ENCODE measurements at regions not wholly inside any gene's neighbourhood (a gene's known extent, or its start where the extent isn't known, plus 50 kb on each side); places are given as distances from the start of the nearest gene placed in this dataset.

DNA sequence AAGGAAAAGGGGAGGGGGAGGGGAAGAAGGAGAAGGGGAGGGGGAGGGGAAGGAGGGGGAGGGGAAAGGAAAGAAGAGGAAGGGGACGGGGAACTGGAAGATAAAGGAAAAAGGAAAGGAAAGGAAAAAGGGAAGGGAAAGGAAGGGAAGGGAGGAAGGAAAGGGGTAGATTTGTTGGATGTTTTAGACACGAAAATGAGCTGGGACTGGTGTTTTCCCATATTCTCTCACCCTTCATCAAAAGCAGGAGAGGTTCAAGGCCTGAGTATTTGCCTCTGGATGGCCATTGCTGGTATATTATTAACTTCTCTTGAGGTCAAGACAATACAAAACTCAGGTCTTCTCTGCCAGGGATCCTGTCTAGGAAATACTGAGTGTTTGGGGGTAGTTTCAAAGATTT, 652.7 kb downstream of the ANKRD7 start:
- TF ChIP-seq SUZ12 (IDR thresholded peaks at IDR 0.05) = no peak
- no peak for TF ChIP-seq FOXK2 (IDR thresholded peaks at IDR 0.05)
- TF ChIP-seq BHLHE40 (IDR thresholded peaks at IDR 0.05; ENCODE audit: borderline replicate concordance) = no peak
- no peak for TF ChIP-seq FOXA1 (IDR thresholded peaks at IDR 0.05)
- TF ChIP-seq SP1 (IDR thresholded peaks at IDR 0.05) = no peak
- no peak for TF ChIP-seq ZNF384 (IDR thresholded peaks at IDR 0.05)
- TF ChIP-seq ELF4 (IDR thresholded peaks at IDR 0.05) = no peak
- no peak for TF ChIP-seq LEF1 (IDR thresholded peaks at IDR 0.05; ENCODE audit: borderline replicate concordance)
- no peak for TF ChIP-seq TARDBP (IDR thresholded peaks at IDR 0.05)
- no peak for TF ChIP-seq CTBP1 (IDR thresholded peaks at IDR 0.05; ENCODE audit: borderline replicate concordance)
- TF ChIP-seq, protein P1, sequence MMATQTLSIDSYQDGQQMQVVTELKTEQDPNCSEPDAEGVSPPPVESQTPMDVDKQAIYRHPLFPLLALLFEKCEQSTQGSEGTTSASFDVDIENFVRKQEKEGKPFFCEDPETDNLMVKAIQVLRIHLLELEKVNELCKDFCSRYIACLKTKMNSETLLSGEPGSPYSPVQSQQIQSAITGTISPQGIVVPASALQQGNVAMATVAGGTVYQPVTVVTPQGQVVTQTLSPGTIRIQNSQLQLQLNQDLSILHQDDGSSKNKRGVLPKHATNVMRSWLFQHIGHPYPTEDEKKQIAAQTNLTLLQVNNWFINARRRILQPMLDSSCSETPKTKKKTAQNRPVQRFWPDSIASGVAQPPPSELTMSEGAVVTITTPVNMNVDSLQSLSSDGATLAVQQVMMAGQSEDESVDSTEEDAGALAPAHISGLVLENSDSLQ (IDR thresholded peaks at IDR 0.05) = no peak
